CD14-positive monocyte (primary cell): ENCODE measurements at regions not wholly inside any gene's neighbourhood (a gene's known extent, or its start where the extent isn't known, plus 50 kb on each side); places are given as distances from the start of the nearest gene placed in this dataset.
A peak's percentile ranks its signal among the peaks of the same experiment; 100 is the strongest.

ENCODE experiments used
- DNase-seq, 3 donors: peaks; one replicate each; pipeline ENCODE4 v3.0.0-alpha.2; 2011 to 2022
- H2AFZ ChIP-seq: 2 replicates; pipeline ENCODE4 v1.6.0; 2012; ENCODE audit warnings: mild to moderate bottlenecking, low read depth, low read length, inconsistent platforms; ENCODE audit not compliant: insufficient read depth, poor library complexity, severe bottlenecking
- H3K27ac ChIP-seq, 2 donors: 1 replicate in 1 of 2; 2 replicates in 1 of 2; pipeline ENCODE4 v1.5.1; 2012 to 2013; ENCODE audit warnings: low read length in 2 of 2, control low read depth in 1 of 2, inconsistent platforms in 1 of 2, low read depth in 1 of 2, mild to moderate bottlenecking in 1 of 2
- H3K27me3 ChIP-seq, 2 donors: one replicate each; pipeline versions ENCODE4 v1.6.0 to v1.6.1; 2011 to 2013; ENCODE audit warnings: low read length in 2 of 2; ENCODE audit not compliant: control insufficient read depth in 2 of 2, insufficient read depth in 2 of 2
- H3K36me3 ChIP-seq, 2 donors: replicated peaks in 1 of 2; 1 replicate in 1 of 2; 2 replicates in 1 of 2; pipeline versions ENCODE4 v1.5.1 to v1.6.1; 2012 to 2013; ENCODE audit warnings: low read length in 2 of 2, control low read depth in 1 of 2, inconsistent platforms in 1 of 2, mild to moderate bottlenecking in 1 of 2; ENCODE audit not compliant: insufficient read depth in 2 of 2, control insufficient read depth in 1 of 2
- H3K4me1 ChIP-seq, 2 donors: 1 replicate in 1 of 2; 2 replicates in 1 of 2; pipeline versions ENCODE4 v1.5.1 to v1.6.1; 2012 to 2013; ENCODE audit warnings: low read length in 2 of 2, control low read depth in 1 of 2, inconsistent platforms in 1 of 2, mild to moderate bottlenecking in 1 of 2, moderate library complexity in 1 of 2; ENCODE audit not compliant: insufficient read depth in 2 of 2, control insufficient read depth in 1 of 2
- H3K4me2 ChIP-seq: replicated peaks from 2 replicates; pipeline ENCODE3; 2012; ENCODE audit warnings: low read length, moderate library complexity, mild to moderate bottlenecking; ENCODE audit not compliant: poor library complexity, severe bottlenecking; ENCODE audit errors: extremely low read depth
- H3K4me3 ChIP-seq, 3 experiments: fragments of 200-600 bp in 1 of 3; sonication (generic) in 1 of 3; replicated peaks in 1 of 3; 1 replicate in 2 of 3; 2 replicates in 1 of 3; pipeline ENCODE4 v1.5.1; 2011 to 2013; ENCODE audit warnings: low read length in 3 of 3, mild to moderate bottlenecking in 3 of 3, control low read depth in 2 of 3, low read depth in 2 of 3, inconsistent platforms in 1 of 3, moderate library complexity in 1 of 3
- H3K79me2 ChIP-seq: 2 replicates; pipeline ENCODE4 v1.6.0; 2012; ENCODE audit warnings: mild to moderate bottlenecking, control low read depth, inconsistent platforms, low read length, moderate library complexity; ENCODE audit not compliant: insufficient read depth
- H3K9ac ChIP-seq: 2 replicates; pipeline ENCODE4 v1.6.0; 2017; ENCODE audit warnings: low read length, mild to moderate bottlenecking; ENCODE audit not compliant: insufficient read depth, poor library complexity, severe bottlenecking
- H3K9me3 ChIP-seq, 2 donors: replicated peaks in 1 of 2; 1 replicate in 1 of 2; 2 replicates in 1 of 2; pipeline versions ENCODE4 v1.5.1 to v1.6.1; 2012 to 2013; ENCODE audit warnings: low read length in 2 of 2, control low read depth in 1 of 2; ENCODE audit not compliant: control insufficient read depth in 1 of 2, insufficient read depth in 1 of 2
- H4K20me1 ChIP-seq: 2 replicates; pipeline ENCODE4 v1.6.0; 2012; ENCODE audit warnings: mild to moderate bottlenecking, low read length, control low read depth, moderate library complexity; ENCODE audit not compliant: insufficient read depth
- H3K27ac Mint-ChIP-seq, 7 donors: one replicate each; pipeline ENCODE4 v1.8.0; 2020; ENCODE audit warnings: mild to moderate bottlenecking in 7 of 7, mixed read lengths in 7 of 7, moderate library complexity in 6 of 7, inconsistent platforms in 2 of 7
- H3K27me3 Mint-ChIP-seq, 3 donors: one replicate each; pipeline ENCODE4 v1.8.0; 2021 to 2022; ENCODE audit warnings: low read depth in 3 of 3, mild to moderate bottlenecking in 3 of 3, mixed read lengths in 3 of 3, moderate library complexity in 3 of 3, inconsistent platforms in 1 of 3
- H3K36me3 Mint-ChIP-seq, 2 donors: one replicate each; pipeline ENCODE4 v1.8.0; 2020; ENCODE audit warnings: mixed read lengths in 2 of 2, inconsistent platforms in 1 of 2, mild to moderate bottlenecking in 1 of 2
- H3K4me1 Mint-ChIP-seq: one replicate; pipeline ENCODE4 v1.8.0; 2020; ENCODE audit warnings: mild to moderate bottlenecking, mixed read lengths
- H3K4me3 Mint-ChIP-seq, 2 donors: one replicate each; pipeline ENCODE4 v1.8.0; 2020; ENCODE audit warnings: mild to moderate bottlenecking in 2 of 2, mixed read lengths in 2 of 2, moderate library complexity in 1 of 2
- H3K9me3 Mint-ChIP-seq, 7 donors: one replicate each; pipeline ENCODE4 v1.8.0; 2020 to 2022; ENCODE audit warnings: mixed read lengths in 7 of 7, mild to moderate bottlenecking in 6 of 7, moderate library complexity in 6 of 7, inconsistent platforms in 2 of 7
- WGBS: methylation state at CpG from one replicate; pipeline ENCODE4 v1.1.5; 2013; ENCODE audit warnings: missing lambda C conversion rate; ENCODE audit not compliant: insufficient coverage; 5-methylcytosine and 5-hydroxymethylcytosine counted together
- intact Hi-C, 2 donors: fragments of 100-400 bp; cut with micrococcal nuclease; formaldehyde crosslinking; loops; one replicate each; pipeline versions ENCODE4 v1.15.0 to v1.15.1; 2023
- TF ChIP-seq, protein P1 (sequence below): fragments of 200-600 bp; IDR thresholded peaks from one replicate; pipeline ENCODE4 v1.8.0; 2022; ENCODE audit warnings: antibody characterized with exemption, mild to moderate bottlenecking

DNA sequence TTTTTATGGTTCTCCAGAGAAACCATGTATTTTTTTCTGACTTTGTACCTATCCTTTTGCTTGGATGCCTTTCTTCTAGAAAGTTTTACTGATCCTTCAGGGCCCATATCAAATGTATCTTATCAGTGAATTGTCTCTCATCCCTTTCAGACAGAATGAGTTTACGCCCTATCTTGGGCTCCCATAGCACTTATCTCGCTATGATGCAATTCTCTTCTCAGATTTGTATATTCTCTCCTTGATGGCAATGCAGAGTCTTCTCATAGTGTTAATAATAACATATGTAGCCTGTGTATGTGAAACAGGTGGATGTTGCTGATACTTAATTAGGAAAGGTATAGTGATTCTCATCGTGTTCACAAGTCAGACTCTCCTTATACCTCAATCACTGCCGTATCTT lies 336.2 kb downstream of the UTRN start:
- Histone ChIP-seq H3K4me1 (peaks cover 0 to 2% of the 10 kb centered on the region in 2 donors), H2AFZ (no peak overlapping the region), H3K4me2 (no peak overlapping the region), H3K36me3 (no peaks in the 10 kb centered on the region), H4K20me1 (no peaks in the 10 kb centered on the region), H3K79me2 (peaks cover 3% of the 10 kb centered on the region), H3K9ac (no peak overlapping the region), H3K27me3 (no peaks in the 10 kb centered on the region), H3K27ac (no peak overlapping the region), H3K4me3 (no peak overlapping the region), H3K9me3 (no peaks in the 10 kb centered on the region)
- no peak overlapping the region for H3K27ac Mint-ChIP-seq
- H3K9me3 Mint-ChIP-seq: peaks cover 0 to 4% (median 0%) of the 10 kb centered on the region in 7 donors
- DNase-seq: no peak
- peaks cover 5 to 12% of the 10 kb centered on the region in 2 donors for H3K36me3 Mint-ChIP-seq
- intact Hi-C loops: no loop called here
- TF ChIP-seq, protein P1, sequence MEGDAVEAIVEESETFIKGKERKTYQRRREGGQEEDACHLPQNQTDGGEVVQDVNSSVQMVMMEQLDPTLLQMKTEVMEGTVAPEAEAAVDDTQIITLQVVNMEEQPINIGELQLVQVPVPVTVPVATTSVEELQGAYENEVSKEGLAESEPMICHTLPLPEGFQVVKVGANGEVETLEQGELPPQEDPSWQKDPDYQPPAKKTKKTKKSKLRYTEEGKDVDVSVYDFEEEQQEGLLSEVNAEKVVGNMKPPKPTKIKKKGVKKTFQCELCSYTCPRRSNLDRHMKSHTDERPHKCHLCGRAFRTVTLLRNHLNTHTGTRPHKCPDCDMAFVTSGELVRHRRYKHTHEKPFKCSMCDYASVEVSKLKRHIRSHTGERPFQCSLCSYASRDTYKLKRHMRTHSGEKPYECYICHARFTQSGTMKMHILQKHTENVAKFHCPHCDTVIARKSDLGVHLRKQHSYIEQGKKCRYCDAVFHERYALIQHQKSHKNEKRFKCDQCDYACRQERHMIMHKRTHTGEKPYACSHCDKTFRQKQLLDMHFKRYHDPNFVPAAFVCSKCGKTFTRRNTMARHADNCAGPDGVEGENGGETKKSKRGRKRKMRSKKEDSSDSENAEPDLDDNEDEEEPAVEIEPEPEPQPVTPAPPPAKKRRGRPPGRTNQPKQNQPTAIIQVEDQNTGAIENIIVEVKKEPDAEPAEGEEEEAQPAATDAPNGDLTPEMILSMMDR: no peak
- peaks cover 11% of the 10 kb centered on the region for H3K4me1 Mint-ChIP-seq
- H3K4me3 Mint-ChIP-seq: no peak overlapping the region
- WGBS: no CpG with 5 or more reads among the region's 4 CpGs
- H3K27me3 Mint-ChIP-seq: no peaks in the 10 kb centered on the region

DNA sequence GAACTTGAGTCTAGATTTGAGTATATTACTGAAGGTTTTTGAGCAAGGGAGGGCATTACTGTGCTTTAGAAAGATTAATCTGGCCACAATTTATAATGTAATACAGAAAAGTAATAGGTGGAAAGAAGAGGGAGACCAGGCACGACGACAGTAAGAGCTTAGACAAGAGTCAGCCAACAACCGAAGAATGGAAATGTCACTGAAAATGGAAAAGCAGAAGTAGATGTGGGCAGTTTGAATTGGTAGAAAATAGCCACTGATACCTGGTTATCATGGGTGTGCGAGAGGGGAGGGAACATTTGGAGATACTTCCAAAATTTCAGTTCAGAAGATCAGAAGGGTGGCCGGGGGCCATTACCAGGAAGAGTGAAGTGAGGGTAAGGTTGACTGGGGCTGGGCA lies 339.1 kb downstream of the UTRN start:
- H3K4me1 ChIP-seq: peaks cover 0 to 2% of the 10 kb centered on the region in 2 donors
- H3K79me2 ChIP-seq: peaks cover 15% of the 10 kb centered on the region
- WGBS: 88% methylated on average over 5 of the region's 5 CpGs
- intact Hi-C loops: no loop called here
- H4K20me1 ChIP-seq: no peaks in the 10 kb centered on the region
- no peak overlapping the region for H3K27ac ChIP-seq
- no peaks in the 10 kb centered on the region for H3K9me3 ChIP-seq
- no peak overlapping the region for H2AFZ ChIP-seq
- H3K9ac ChIP-seq: no peak overlapping the region
- Mint-ChIP-seq H3K27me3 (no peaks in the 10 kb centered on the region), H3K4me3 (no peak overlapping the region), H3K27ac (peak overlapping the region in 1 of 7 donors; percentile 6), H3K9me3 (peaks cover 0 to 6% (median 0%) of the 10 kb centered on the region in 7 donors), H3K4me1 (peaks cover 11% of the 10 kb centered on the region), H3K36me3 (peaks cover 7 to 8% of the 10 kb centered on the region in 2 donors)
- H3K4me2 ChIP-seq: no peak overlapping the region
- no peak for DNase-seq
- TF ChIP-seq, protein P1: no peak
- no peaks in the 10 kb centered on the region for H3K27me3 ChIP-seq
- no peaks in the 10 kb centered on the region for H3K36me3 ChIP-seq
- no peak overlapping the region for H3K4me3 ChIP-seq
